ENCODE measurements at regions not wholly inside any gene's neighbourhood (a gene's known extent, or its start where the extent isn't known, plus 50 kb on each side); places are given as distances from the start of the nearest gene placed in this dataset.

DNA sequence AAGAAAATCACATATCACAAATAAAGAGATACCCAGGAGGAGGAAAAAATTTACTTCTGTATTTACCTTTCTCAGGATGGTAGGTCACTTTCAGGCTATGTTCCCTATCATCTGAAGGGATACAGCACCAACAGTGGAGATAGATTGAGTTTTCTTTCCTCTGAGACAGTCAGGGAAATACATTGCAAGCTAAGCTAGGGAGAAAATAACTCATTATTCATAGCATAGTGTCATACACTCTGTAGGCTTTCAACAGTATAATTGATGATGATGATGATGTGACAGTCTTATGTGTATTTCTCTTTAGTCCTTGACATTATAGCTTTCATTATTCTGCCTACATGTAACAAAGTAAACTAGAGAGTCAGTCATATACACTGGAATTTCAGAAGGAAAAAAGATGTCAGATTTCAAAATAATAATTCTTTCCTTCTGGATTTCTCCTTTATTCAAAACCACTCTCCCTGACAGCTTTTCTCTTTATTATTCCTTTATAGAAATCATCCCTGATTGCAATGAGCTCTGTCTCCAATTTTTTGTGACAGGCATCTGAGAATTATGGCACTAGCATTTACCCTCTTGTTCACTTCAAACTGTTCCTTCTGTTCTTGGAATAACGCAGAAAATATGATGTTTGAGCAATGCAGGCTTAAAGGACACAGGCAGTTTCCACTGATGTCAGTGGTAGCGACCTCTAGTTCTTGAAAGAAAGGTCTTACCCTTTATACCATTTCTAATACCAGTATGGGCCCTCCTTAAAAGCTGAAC lies 169.1 kb upstream of the EPHA5 start:
- DNase-seq = no peak

DNA sequence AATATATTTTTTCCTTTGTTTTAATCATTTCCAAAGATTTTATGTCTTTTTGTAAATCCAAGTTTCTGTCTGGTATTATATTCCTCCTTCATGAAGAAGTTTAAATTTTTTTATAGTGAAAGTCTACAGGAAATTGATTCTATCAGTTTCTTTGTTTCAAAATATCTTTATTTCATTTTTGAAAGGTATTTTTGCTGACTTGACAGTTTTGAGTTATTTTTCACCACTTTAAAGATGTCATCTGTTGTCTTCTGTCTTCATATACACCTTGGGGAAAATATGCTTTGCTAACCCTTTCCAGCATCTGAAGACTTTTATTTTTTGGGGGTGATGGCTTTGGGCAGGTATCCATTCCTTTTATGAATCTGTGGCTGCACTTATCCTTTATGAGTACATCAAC lies 164.4 kb upstream of the EPHA5 start:
- no peak for DNase-seq

DNA sequence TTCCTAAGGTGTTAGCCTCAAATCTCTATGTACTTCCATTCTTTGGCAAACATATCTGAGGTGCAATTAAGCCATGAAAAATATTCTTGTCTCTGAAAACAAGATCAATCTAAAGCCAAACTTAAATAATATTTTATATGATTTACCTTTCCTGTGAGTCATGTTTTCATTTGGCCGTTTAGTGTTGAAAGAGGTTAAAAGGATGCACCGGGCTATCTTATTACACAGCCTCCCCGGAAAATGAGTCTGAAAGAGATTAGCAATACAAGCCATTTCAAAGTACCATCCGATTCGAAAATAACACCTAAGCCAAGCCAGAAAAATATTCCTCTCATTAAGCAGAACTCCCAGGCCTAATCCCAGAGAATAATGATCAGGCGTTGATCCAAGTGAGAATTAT lies 161.5 kb upstream of the EPHA5 start:
- DNase-seq = no peak

DNA sequence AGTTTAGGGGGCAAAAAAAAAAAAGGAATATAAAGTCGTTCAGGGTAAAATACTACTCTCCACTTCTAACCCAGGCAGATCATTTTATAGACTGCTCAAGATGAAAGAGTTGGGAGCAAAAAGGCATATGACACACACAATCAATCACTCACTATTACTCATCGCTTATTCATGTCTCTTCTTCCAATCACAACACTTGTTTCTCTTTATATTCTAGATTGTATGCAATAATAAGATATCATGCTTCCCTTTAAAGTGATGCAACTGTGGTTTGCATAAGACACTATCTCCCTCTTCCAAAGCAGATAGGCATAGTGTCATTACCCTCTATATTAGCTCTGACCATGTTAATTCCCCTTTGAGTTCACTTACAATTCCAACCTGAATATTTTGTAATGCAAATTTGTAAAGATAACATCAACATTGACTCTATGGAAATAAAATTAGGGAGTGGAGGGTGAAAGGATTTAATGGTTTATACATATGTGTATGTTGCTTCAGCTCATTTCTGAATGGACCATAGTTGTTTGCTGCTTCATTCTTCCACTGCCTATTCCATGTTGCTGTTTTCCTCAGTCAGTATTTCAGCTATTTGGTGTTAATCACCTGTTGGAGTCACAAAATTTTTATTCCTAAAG lies 154.9 kb upstream of the EPHA5 start:
- DNase-seq = no peak

DNA sequence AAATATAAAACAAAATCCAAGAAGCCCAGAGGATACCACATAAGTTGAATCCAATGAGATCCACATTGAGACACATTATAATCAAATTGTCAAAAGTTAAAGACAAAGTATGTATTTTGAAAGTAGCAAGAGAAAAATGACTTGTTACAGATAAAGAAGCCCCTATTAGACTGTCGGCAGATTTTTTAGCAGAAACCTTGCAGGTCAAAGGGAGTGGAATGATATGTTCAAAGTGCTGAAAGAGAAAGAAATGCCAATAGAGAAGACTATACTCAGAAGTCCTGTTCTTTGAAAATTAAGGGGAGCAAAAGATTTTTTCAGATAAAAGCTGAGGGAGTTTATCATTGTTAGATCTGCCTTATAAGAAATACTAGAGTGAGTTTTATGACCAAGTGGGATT lies 148.9 kb upstream of the EPHA5 start:
- no peak for DNase-seq

DNA sequence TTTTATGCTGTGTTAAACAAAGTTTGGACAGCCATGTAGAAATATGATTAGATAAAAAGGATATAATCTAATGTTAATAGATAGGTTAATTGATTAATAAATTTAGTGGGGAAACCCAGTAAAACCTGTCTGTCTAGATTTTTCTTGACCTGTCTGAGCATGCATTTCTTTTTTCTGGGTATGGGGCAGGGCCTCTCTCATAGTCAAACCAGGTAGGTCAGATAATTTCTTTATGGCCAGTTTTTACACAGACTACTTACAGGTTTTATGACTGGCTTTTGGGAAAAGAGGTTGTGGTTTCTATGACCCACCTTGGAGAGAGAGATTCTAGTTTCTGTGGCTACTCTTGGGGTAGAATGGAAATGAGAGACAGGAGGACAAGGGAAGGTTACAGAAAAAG lies 135.6 kb upstream of the EPHA5 start:
- no peak for DNase-seq

DNA sequence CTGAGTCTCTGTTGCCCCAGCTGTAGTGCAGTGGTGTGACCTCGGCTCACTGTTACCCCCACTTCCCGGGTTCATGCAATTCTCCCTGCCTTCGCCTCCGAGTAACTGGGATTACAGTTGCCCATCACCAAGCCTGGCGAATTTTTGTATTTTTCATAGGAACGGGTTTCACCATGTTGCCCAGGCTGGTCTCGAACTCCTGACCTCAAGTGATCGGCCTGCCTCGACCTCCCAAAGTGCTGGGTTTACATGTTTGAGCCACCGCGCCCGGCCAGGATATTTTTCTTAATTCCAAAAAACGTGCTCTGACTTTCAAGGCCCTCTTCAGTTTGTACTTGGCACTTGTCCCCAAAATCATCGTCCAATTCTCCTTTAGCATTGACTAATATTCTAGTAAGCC lies 129.2 kb upstream of the EPHA5 start:
- DNase-seq = no peak

DNA sequence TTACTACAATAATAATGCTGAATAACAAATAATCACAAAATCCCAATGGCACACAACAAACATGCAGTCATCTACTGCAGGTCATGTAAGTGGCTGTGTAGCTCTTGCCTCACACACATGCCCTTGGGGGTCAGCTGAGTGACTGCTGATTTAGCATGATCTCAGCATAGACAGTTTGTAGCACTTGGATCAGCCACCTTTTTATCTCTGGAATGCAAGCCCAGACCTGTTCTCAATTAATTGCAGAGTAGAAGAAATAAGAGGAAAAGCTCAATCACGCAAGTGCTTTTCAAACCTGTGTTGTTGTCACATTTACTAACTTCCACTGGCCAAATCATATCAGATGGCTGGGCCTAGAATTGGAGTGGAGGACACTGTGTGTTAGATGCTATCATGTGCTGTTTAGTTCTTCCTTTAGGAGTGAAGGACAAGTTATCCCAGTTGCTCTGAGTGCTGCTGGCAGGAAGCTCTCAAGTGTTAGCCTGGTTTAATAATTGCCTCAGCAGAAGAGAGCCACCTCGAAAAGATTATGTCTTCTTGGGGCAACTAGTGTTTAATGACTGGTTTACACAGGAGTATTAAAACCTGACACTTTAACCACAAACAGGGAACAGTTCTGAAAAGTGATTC lies 128.3 kb upstream of the EPHA5 start:
- no peak for DNase-seq

DNA sequence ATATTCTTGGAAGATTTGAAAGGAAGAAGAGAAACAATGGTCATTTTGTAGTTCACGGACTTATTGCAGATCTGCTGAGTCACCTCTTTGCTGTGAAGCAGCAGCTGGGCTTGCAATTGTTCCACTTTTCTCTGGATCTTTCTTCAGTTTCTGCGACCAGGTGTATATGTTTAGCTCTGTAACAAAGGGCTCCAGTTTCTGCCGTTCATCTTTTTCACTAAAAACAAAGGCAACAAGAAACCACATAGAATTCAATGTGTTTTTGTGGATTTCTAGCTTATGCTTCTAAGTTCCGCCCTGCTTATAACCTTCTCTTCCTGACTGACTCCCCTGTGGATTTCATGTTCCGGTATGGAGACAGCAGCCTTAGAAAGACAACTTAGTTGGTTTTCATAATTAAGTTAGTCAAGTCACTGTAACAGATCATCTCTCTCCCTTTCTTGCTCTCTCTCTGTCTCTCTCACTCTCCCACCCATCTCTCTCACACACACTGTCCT lies 121.6 kb upstream of the EPHA5 start:
- no peak for DNase-seq

DNA sequence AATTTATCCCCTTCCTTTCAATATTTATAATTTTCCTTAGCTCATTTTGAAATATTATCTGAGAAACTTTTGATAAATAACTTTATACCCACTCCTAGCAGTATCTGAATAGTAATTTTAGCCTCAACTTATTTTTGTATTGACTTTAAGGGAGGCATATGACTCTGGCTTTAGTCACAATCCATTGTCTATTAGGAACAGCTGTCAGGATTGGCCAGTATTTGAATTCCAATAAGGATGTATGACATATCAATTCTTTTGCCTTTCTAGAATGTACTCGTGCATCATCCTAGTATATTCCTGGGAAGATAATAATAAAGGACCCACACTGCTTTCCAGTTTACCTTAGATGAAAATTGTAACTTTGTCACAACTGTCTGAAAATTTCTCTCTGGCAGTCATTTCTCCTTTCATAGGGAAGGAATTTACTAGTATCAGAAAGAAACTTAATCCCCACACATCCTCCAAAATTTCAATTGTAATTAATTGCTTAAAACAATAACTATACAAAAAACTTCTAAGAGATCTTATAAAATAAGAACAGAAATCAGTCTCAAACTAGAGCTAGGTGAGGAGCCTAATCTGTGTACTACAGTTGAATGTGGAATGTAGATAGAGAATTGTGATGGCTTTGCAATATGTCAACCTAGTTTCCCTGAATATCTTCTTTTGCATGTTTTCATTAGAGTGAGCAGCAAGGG lies 121.0 kb upstream of the EPHA5 start:
- no peak for DNase-seq

DNA sequence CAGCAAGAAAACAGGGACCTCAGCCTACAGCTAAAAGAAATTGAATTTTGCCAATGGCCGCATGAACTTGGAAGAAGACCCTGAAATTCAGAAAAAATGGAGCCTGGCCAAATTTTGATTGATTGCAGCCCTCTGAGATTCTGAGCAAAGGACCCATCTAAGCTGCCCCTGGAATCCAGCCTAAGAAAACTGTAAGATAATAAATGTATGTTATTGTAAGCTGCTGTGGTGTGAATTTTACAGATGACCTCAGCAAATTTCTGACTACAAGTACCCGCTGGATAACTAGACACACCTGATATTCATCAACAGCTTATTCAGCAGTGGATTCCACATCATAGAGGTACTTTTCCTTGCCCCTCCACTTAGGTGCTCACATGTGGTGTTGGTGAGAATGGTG lies 119.5 kb upstream of the EPHA5 start:
- no peak for DNase-seq

DNA sequence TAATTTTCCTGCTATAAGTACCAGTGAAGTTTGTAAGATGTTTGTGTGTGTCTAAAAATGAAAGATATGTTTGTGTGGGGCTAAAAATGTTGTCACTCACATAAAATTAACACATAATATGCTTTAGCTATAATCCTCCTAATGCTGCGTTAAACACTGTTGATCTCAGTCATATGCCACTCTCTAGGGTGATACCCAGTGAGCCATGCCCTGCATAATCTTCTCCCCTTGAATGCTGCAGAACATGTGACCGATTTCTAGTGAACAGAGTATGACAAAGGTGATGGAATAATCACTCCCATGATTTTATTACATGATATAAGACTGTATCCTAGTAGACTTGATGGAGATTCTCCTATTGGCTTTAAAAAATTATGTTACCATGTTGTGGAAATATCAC lies 119.1 kb upstream of the EPHA5 start:
- DNase-seq = no peak

DNA sequence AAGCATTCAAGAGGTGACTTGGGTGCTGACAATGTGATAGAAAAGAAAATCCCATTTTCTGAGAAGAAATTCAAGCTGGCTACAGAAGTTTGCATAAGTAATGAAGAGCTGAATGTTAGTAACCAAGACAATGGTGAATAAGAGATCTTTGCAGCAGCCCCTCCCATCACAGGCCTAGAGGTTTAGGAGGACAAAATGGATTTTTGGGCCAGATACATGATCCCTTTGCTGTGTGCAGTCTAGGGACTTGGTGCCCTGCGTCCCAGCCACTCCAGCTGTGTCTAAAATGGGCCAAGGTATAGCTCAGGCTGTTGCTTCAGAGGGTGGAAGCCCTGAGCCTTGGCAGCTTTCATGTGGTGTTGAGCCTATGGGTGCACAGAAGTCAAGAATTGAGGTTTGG lies 107.0 kb upstream of the EPHA5 start:
- no peak for DNase-seq

DNA sequence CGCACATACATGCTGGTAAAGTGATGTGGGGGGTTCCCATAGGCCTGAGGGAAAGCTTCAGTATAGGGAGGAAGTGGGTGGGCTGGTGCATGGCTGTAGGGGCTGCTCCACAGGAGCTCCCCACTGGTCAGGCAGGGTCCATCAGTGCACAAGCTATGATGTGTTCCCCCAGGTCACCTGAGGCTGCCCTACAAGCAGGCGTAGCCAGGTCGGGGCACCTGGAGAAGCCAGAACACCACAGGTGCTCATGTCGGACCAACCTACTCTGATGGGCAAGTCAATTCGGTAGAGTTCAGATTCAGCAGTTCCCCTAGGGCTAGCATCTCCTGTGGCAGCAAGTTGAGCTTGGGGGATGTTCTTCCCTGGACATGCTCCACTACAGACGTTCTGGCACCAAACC lies 103.3 kb upstream of the EPHA5 start:
- DNase-seq = no peak

DNA sequence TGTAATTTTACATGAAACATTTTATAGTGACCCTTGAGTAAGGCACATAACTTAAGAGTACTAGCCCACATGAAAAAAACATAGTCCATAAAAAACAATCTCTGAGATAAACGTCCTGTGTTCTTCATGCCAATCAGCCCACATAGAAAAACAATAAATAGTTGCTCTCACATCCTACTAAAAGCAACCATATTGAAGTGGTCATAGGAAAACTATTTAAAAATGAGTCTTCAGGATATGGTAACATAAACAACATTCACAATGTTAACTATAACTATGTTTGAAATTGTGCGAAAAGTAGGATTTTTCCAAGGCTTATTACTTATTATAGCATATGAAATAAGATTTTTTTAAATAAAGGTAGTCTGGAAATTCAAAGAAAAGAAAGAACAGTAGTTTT lies 77.1 kb upstream of the EPHA5 start:
- DNase-seq = no peak

DNA sequence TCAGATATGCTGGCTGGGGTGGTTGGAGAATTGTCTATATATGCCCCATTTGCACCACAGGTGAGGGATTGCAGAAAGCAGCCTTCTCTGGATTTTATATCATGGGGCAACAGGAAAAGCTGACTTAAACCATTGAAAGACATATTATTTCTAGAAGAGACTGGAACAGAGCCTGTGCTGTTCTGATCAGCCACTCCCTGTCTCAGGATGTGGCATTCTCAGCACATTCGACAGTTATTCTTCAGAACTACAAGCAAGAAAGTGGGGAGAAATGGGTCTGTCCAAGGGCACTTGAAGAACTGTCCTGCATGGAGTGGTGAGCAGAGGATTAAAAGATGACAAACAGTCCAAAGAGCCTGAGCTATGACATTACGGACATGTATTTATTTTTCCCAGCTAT lies 67.8 kb upstream of the EPHA5 start:
- DNase-seq = no peak

DNA sequence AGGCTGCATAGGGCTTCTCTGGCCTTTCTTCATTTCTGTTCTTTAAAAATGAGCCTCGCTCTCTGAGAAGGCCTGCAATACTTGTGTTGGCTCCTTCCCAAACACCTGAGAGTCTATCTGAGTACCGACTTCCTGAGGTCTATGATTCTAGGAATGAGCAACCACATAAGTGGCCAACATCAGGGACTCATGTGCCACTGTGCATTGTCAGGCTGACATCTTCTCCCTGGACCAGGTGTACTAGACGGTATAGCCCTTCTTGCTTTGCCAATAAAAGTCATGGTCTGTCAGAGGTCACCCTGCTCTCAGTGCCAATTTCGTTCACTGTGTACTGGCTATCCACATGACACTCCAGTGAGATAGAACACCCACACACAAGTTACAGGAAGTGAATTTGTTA lies 67.4 kb upstream of the EPHA5 start:
- DNase-seq = no peak

DNA sequence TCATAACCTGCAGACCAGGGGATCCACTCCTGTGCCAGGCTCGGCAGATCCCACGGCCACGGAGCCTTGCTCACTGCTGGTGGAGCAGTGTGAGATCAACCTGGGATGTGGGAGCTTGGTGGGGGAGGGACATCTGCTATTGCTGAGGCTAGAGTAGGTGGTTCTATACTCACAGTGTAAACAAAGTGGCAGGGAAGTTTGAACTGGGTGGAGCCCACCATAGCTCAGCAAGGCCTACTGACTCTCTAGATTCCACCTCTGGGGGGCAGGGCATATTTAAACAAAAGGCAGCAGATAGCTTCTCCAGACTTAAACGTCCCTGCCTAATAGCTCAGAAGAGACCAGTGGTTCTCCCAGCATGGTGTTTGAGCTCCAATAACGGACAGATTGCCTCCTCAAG lies 54.7 kb upstream of the EPHA5 start:
- no peak for DNase-seq
